CD4-positive, alpha-beta T cell (primary cell): ENCODE measurements at regions not wholly inside any gene's neighbourhood (a gene's known extent, or its start where the extent isn't known, plus 50 kb on each side); places are given as distances from the start of the nearest gene placed in this dataset.

ENCODE experiments used
- ATAC-seq: fragments of 200-7000 bp; cut with Tn5 transposase; one replicate; pipeline ENCODE4 v1.10.0; 2022; ENCODE audit warnings: mild to moderate bottlenecking; ENCODE audit not compliant: poor library complexity
- CTCF ChIA-PET: fragments of 350-600 bp; sonication (Branson Sonifier 250); formaldehyde crosslinking; loops from one replicate; lab custom pipeline; 2021; ENCODE audit warnings: antibody characterized with exemption, inconsistent platforms; lab: Charles Lee
- POLR2A ChIA-PET: fragments of 350-600 bp; sonication (Branson Sonifier 250); formaldehyde crosslinking; loops from one replicate; lab custom pipeline; 2021; ENCODE audit warnings: antibody characterized with exemption, inconsistent platforms; lab: Charles Lee
- DNase-seq, 14 experiments: peaks; one replicate each; pipeline ENCODE4 v3.0.0-alpha.2; 2013 to 2020; ENCODE audit warnings: mixed read lengths in 2 of 14
- H3K27ac ChIP-seq, 2 donors: one replicate each; pipeline versions ENCODE4 v1.5.1 to v1.7.0; 2013; ENCODE audit warnings: low read length in 2 of 2, low read depth in 1 of 2, mild to moderate bottlenecking in 1 of 2
- H3K27me3 ChIP-seq, 2 experiments: 1 replicate in 1 of 2; 2 replicates in 1 of 2; pipeline versions ENCODE4 v1.6.1 to v1.7.0; 2013; ENCODE audit warnings: low read length in 2 of 2, control low read depth in 1 of 2, mild to moderate bottlenecking in 1 of 2, moderate library complexity in 1 of 2; ENCODE audit not compliant: insufficient read depth in 2 of 2, control insufficient read depth in 1 of 2
- H3K36me3 ChIP-seq: one replicate; pipeline ENCODE4 v1.6.1; 2013; ENCODE audit warnings: low read length, control low read depth; ENCODE audit not compliant: insufficient read depth
- H3K4me1 ChIP-seq: one replicate; pipeline ENCODE4 v1.6.1; 2013; ENCODE audit warnings: low read length, control low read depth; ENCODE audit not compliant: insufficient read depth
- H3K4me3 ChIP-seq: one replicate; pipeline ENCODE4 v1.5.1; 2013; ENCODE audit warnings: mild to moderate bottlenecking, low read length, moderate library complexity
- H3K9me3 ChIP-seq, 2 experiments: 1 replicate in 1 of 2; 2 replicates in 1 of 2; pipeline versions ENCODE4 v1.6.1 to v1.7.0; 2013; ENCODE audit warnings: low read length in 2 of 2, mild to moderate bottlenecking in 2 of 2, control low read depth in 1 of 2, moderate library complexity in 1 of 2; ENCODE audit not compliant: control insufficient read depth in 1 of 2, insufficient read depth in 1 of 2
- H3K27ac Mint-ChIP-seq: one replicate; pipeline ENCODE4 v1.8.0; 2020; ENCODE audit warnings: mixed read lengths
- H3K27me3 Mint-ChIP-seq: one replicate; pipeline ENCODE4 v1.8.0; 2021; ENCODE audit warnings: mixed read lengths
- H3K36me3 Mint-ChIP-seq: one replicate; pipeline ENCODE4 v1.8.0; 2021; ENCODE audit warnings: low read depth, mixed read lengths
- H3K4me1 Mint-ChIP-seq: one replicate; pipeline ENCODE4 v1.8.0; 2021; ENCODE audit warnings: low read depth, mixed read lengths
- H3K4me3 Mint-ChIP-seq: one replicate; pipeline ENCODE4 v1.8.0; 2020; ENCODE audit warnings: mild to moderate bottlenecking, mixed read lengths
- H3K9me3 Mint-ChIP-seq: one replicate; pipeline ENCODE4 v1.8.0; 2020; ENCODE audit warnings: mixed read lengths
- CTCF ChIP-seq: fragments of 200-600 bp; IDR thresholded peaks from one replicate; pipeline ENCODE4 v1.8.0; 2022; ENCODE audit warnings: antibody characterized with exemption, mild to moderate bottlenecking
- intact Hi-C, 2 experiments: fragments of 100-400 bp; cut with DNase I in 1 of 2; cut with micrococcal nuclease in 1 of 2; formaldehyde crosslinking; loops; one replicate each; pipeline versions ENCODE4 v1.15.1 to v1.9.0; 2023 to 2025; cut with DNase I, micrococcal nuclease

GRCh38 chr16:6615636-6616035 lies 717.0 kb upstream of the RBFOX1 start:
- POLR2A ChIA-PET: no interaction called here
- Histone ChIP-seq H3K36me3 (no peaks in the 10 kb centered on the region), H3K4me3 (no peak overlapping the region), H3K27me3 (no peaks in the 10 kb centered on the region), H3K9me3 (peaks cover 0 to 4% of the 10 kb centered on the region in 2 experiments), H3K4me1 (no peaks in the 10 kb centered on the region), H3K27ac (no peak overlapping the region)
- Mint-ChIP-seq H3K9me3 (peaks cover 17% of the 10 kb centered on the region), H3K4me1 (no peaks in the 10 kb centered on the region), H3K36me3 (no peaks in the 10 kb centered on the region), H3K4me3 (no peak overlapping the region), H3K27ac (no peak overlapping the region), H3K27me3 (no peaks in the 10 kb centered on the region)
- intact Hi-C loops: no loop called here
- no peak for TF ChIP-seq CTCF
- DNase-seq (no peak), ATAC-seq (no peak)
- CTCF ChIA-PET: no interaction called here

DNA sequence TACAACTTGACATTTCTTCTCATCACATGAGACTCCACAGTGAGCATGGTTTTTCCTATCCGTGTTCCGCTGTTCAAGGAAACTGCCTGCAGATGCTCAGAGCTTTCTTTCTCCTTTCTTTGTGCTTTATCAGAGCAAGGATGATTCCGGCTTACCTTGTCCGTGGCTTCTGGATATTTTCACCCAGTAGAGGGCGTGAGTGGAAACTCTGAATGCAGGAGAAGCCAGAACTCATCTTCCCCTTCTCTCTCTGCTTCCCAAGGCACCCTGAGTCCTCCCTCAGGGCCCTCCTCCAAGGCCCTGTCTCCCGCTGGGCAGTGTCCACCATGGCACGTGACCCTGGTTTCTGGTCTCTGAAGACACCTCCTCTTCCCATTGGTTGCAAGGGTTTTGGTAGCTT lies 721.1 kb upstream of the RBFOX1 start:
- Mint-ChIP-seq H3K27me3 (no peaks in the 10 kb centered on the region), H3K27ac (no peak overlapping the region), H3K4me1 (no peaks in the 10 kb centered on the region), H3K36me3 (no peaks in the 10 kb centered on the region), H3K9me3 (peaks cover 9% of the 10 kb centered on the region), H3K4me3 (no peak overlapping the region)
- ChIA-PET CTCF (no interaction called here), POLR2A (no interaction called here)
- DNase-seq: no peak
- Histone ChIP-seq H3K4me3 (no peak overlapping the region), H3K4me1 (no peaks in the 10 kb centered on the region), H3K36me3 (no peaks in the 10 kb centered on the region), H3K27ac (no peak overlapping the region), H3K27me3 (no peaks in the 10 kb centered on the region), H3K9me3 (peaks cover 0 to 4% of the 10 kb centered on the region in 2 experiments)
- no peak for ATAC-seq
- intact Hi-C loops: no loop called here
- no peak for TF ChIP-seq CTCF

- Mint-ChIP-seq H3K4me3 (no peak overlapping the region), H3K27me3 (no peaks in the 10 kb centered on the region), H3K9me3 (peaks cover 3% of the 10 kb centered on the region), H3K27ac (no peak overlapping the region), H3K4me1 (no peaks in the 10 kb centered on the region), H3K36me3 (no peaks in the 10 kb centered on the region)
- Histone ChIP-seq H3K4me1 (no peaks in the 10 kb centered on the region), H3K27ac (no peak overlapping the region), H3K36me3 (no peaks in the 10 kb centered on the region), H3K4me3 (no peak overlapping the region), H3K9me3 (peaks cover 0 to 7% of the 10 kb centered on the region in 2 experiments), H3K27me3 (no peaks in the 10 kb centered on the region)
- CTCF ChIA-PET: no interaction called here
- DNase-seq: no peak
- intact Hi-C loops: no loop called here
- no peak for TF ChIP-seq CTCF
- POLR2A ChIA-PET: no interaction called here
- ATAC-seq: no peak
Measured at GRCh38 chr16:6605490-6605889, 727.2 kb upstream of the RBFOX1 start.
